22Rv1 (cell line): ENCODE measurements at regions not wholly inside any gene's neighbourhood (a gene's known extent, or its start where the extent isn't known, plus 50 kb on each side); places are given as distances from the start of the nearest gene placed in this dataset.

ENCODE experiments used
- CTCF ChIP-seq: fragments of 450-650 bp; IDR thresholded peaks from 2 replicates; pipeline ENCODE4 v1.5.1; 2017; ENCODE audit warnings: mild to moderate bottlenecking
- ZFX ChIP-seq: fragments of 450-650 bp; IDR thresholded peaks from 2 replicates; pipeline ENCODE4 v1.6.1; 2017; ENCODE audit warnings: antibody characterized with exemption, borderline replicate concordance

- TF ChIP-seq CTCF (no peak), ZFX (no peak)
Measured at GRCh38 chr3:139110072-139110830, 65.6 kb upstream of the PRR23C start.
